H1 (cell line): ENCODE measurements at regions not wholly inside any gene's neighbourhood (a gene's known extent, or its start where the extent isn't known, plus 50 kb on each side); places are given as distances from the start of the nearest gene placed in this dataset.
"Not testable (repeated sequence)": the region's sequence is repeated elsewhere in the genome, so short reads cannot be mapped to it uniquely, and the experiment has no call there.

ENCODE experiments used
- CTCF ChIA-PET: fragments of 300-600 bp; sonication (Branson Sonifier 250); formaldehyde crosslinking; loops from one replicate; lab custom pipeline; 2021; ENCODE audit not compliant: partially characterized antibody; lab: Charles Lee
- POLR2A ChIA-PET: fragments of 300-600 bp; sonication (Branson Sonifier 250); formaldehyde crosslinking; loops from one replicate; lab custom pipeline; 2021; ENCODE audit warnings: inconsistent platforms; ENCODE audit not compliant: partially characterized antibody; lab: Charles Lee
- DNase-seq, 2 experiments: peaks; one replicate each; pipeline versions ENCODE4 v3.0.0 to v3.0.0-alpha.2; 2010 to 2022; ENCODE audit warnings: low spot score in 2 of 2, low read depth in 1 of 2, mixed read lengths in 1 of 2
- FAIRE-seq: peaks from 2 replicates; lab custom pipeline; 2011; peaks lifted over from hg19 to GRCh38; lab: Jason Lieb, UNC
- H2AFZ ChIP-seq: 2 replicates; pipeline ENCODE4 v1.8.1; 2012; ENCODE audit warnings: low read length, inconsistent platforms
- H2AK5ac ChIP-seq: 2 replicates; pipeline ENCODE4 v1.6.1; 2013; ENCODE audit warnings: low read depth, low read length
- H2BK120ac ChIP-seq: replicated peaks from 2 replicates; pipeline ENCODE3; 2013; ENCODE audit warnings: low read depth, low read length, inconsistent platforms
- H2BK12ac ChIP-seq: 2 replicates; pipeline ENCODE4 v1.6.1; 2013; ENCODE audit warnings: low read depth, low read length
- H2BK15ac ChIP-seq: 2 replicates; pipeline ENCODE4 v1.6.1; 2013; ENCODE audit warnings: low read length
- H2BK20ac ChIP-seq: 2 replicates; pipeline ENCODE4 v1.6.1; 2013; ENCODE audit warnings: low read length
- H2BK5ac ChIP-seq: 2 replicates; pipeline ENCODE4 v1.6.1; 2013; ENCODE audit warnings: low read depth, low read length
- H3K14ac ChIP-seq: 2 replicates; pipeline ENCODE4 v1.6.1; 2013; ENCODE audit warnings: inconsistent platforms; ENCODE audit not compliant: insufficient read length
- H3K18ac ChIP-seq: 2 replicates; pipeline ENCODE4 v1.6.1; 2013; ENCODE audit warnings: low read length; ENCODE audit errors: extremely low read depth
- H3K23ac ChIP-seq: 2 replicates; pipeline ENCODE4 v1.6.1; 2013; ENCODE audit warnings: inconsistent platforms; ENCODE audit not compliant: insufficient read length
- H3K23me2 ChIP-seq: 2 replicates; pipeline ENCODE4 v1.6.1; 2013; ENCODE audit warnings: low read depth, low read length
- H3K27ac ChIP-seq: 2 replicates; pipeline ENCODE4 v1.6.1; 2011; ENCODE audit warnings: low read depth, low read length, inconsistent platforms
- H3K27me3 ChIP-seq, 4 experiments: replicated peaks in 1 of 4; 1 replicate in 1 of 4; 2 replicates in 3 of 4; pipeline versions ENCODE4 v1.6.1 to v1.8.1; 2011 to 2013; ENCODE audit warnings: low read length in 3 of 4, mild to moderate bottlenecking in 3 of 4, inconsistent platforms in 2 of 4, mixed read lengths in 2 of 4, moderate library complexity in 1 of 4; ENCODE audit not compliant: control insufficient read depth in 3 of 4, insufficient read depth in 3 of 4; ENCODE audit errors: extremely low read depth in 1 of 4
- H3K36me3 ChIP-seq, 4 experiments: 2 replicates each; pipeline versions ENCODE4 v1.6.1 to v1.8.1; 2011 to 2013; ENCODE audit warnings: mild to moderate bottlenecking in 4 of 4, low read length in 3 of 4, moderate library complexity in 2 of 4, control low read depth in 1 of 4, inconsistent platforms in 1 of 4; ENCODE audit not compliant: insufficient read depth in 4 of 4, control insufficient read depth in 2 of 4
- H3K4ac ChIP-seq: replicated peaks from 2 replicates; pipeline ENCODE3; 2013; ENCODE audit warnings: low read length, low read depth, mixed read lengths, inconsistent platforms; ENCODE audit not compliant: insufficient read length
- H3K4me1 ChIP-seq, 4 experiments: replicated peaks in 1 of 4; 1 replicate in 1 of 4; 2 replicates in 3 of 4; pipeline versions ENCODE4 v1.6.1 to v1.8.1; 2011 to 2013; ENCODE audit warnings: low read length in 3 of 4, inconsistent platforms in 2 of 4, mixed read lengths in 1 of 4; ENCODE audit not compliant: insufficient read depth in 4 of 4, control insufficient read depth in 3 of 4
- H3K4me2 ChIP-seq, 2 experiments: 2 replicates each; pipeline versions ENCODE4 v1.6.1 to v1.8.1; 2011 to 2013; ENCODE audit warnings: low read depth in 2 of 2, low read length in 2 of 2, control low read depth in 1 of 2, inconsistent platforms in 1 of 2, mild to moderate bottlenecking in 1 of 2; ENCODE audit not compliant: insufficient read depth in 1 of 2
- H3K4me3 ChIP-seq, 4 experiments: fragments of 200-600, 300-600 bp in 1 of 4; sonication (generic), shearing (Covaris generic), sonication (Bioruptor Twin) in 1 of 4; 2 replicates each; pipeline versions ENCODE4 v1.5.1 to v1.8.1; 2011 to 2016; ENCODE audit warnings: low read length in 4 of 4, low read depth in 3 of 4, control low read depth in 2 of 4, inconsistent platforms in 2 of 4, mild to moderate bottlenecking in 2 of 4, mixed read lengths in 1 of 4, moderate library complexity in 1 of 4; ENCODE audit not compliant: insufficient read depth in 2 of 4; ENCODE audit errors: extremely low read depth in 1 of 4
- H3K56ac ChIP-seq: replicated peaks from 2 replicates; pipeline ENCODE3; 2013; ENCODE audit warnings: low read depth, mild to moderate bottlenecking, mixed read lengths, low read length, inconsistent platforms; ENCODE audit not compliant: insufficient read length
- H3K79me1 ChIP-seq: 2 replicates; pipeline ENCODE4 v1.6.1; 2013; ENCODE audit warnings: low read depth, low read length, control low read depth
- H3K79me2 ChIP-seq, 2 experiments: 2 replicates each; pipeline versions ENCODE4 v1.6.1 to v1.8.1; 2012 to 2013; ENCODE audit warnings: low read length in 2 of 2, mild to moderate bottlenecking in 2 of 2, inconsistent platforms in 1 of 2; ENCODE audit not compliant: insufficient read depth in 2 of 2, control insufficient read depth in 1 of 2
- H3K9ac ChIP-seq, 4 experiments: replicated peaks in 1 of 4; 1 replicate in 1 of 4; 2 replicates in 3 of 4; pipeline versions ENCODE4 v1.6.1 to v1.8.1; 2011 to 2013; ENCODE audit warnings: low read depth in 3 of 4, low read length in 3 of 4, control low read depth in 2 of 4, mild to moderate bottlenecking in 2 of 4, moderate library complexity in 2 of 4, inconsistent platforms in 1 of 4; ENCODE audit errors: extremely low read depth in 1 of 4
- H3K9me3 ChIP-seq, 2 experiments: 2 replicates each; pipeline versions ENCODE4 v1.6.1 to v1.8.1; 2012 to 2013; ENCODE audit warnings: mild to moderate bottlenecking in 2 of 2, moderate library complexity in 2 of 2, control low read depth in 1 of 2, inconsistent platforms in 1 of 2, low read depth in 1 of 2, low read length in 1 of 2, mixed read lengths in 1 of 2; ENCODE audit not compliant: insufficient read depth in 2 of 2
- H4K20me1 ChIP-seq, 2 experiments: replicated peaks in 1 of 2; 2 replicates each; pipeline versions ENCODE3 to v1.8.1; 2011 to 2013; ENCODE audit warnings: inconsistent platforms in 2 of 2, low read length in 2 of 2, mild to moderate bottlenecking in 1 of 2; ENCODE audit not compliant: insufficient read depth in 2 of 2, control insufficient read depth in 1 of 2
- H4K5ac ChIP-seq: 2 replicates; pipeline ENCODE4 v1.6.1; 2013; ENCODE audit warnings: low read length, low read depth, mixed read lengths, inconsistent platforms; ENCODE audit not compliant: insufficient read length
- H4K8ac ChIP-seq: 2 replicates; pipeline ENCODE4 v1.8.0; 2013; ENCODE audit warnings: mild to moderate bottlenecking, moderate library complexity, low read length, inconsistent platforms; ENCODE audit not compliant: insufficient read depth; ENCODE audit errors: extremely low read depth
- H4K91ac ChIP-seq: replicated peaks from 2 replicates; pipeline ENCODE3; 2013; ENCODE audit warnings: low read length, mixed read lengths, inconsistent platforms; ENCODE audit not compliant: insufficient read length
- WGBS, 2 experiments: shearing (Covaris generic) in 1 of 2; methylation state at CpG; one replicate each; pipeline versions ENCODE4 v1.1.6 to v1.1.7; 2013 to 2015; ENCODE audit warnings: low lambda C conversion rate in 2 of 2, mixed read lengths in 2 of 2, inconsistent platforms in 1 of 2, low coverage in 1 of 2, missing lambda C conversion rate in 1 of 2; ENCODE audit not compliant: insufficient replicate concordance in 2 of 2, insufficient coverage in 1 of 2, insufficient read length in 1 of 2; ENCODE audit errors: extremely low coverage in 1 of 2, missing lambda C conversion rate in 1 of 2; 5-methylcytosine and 5-hydroxymethylcytosine counted together

DNA sequence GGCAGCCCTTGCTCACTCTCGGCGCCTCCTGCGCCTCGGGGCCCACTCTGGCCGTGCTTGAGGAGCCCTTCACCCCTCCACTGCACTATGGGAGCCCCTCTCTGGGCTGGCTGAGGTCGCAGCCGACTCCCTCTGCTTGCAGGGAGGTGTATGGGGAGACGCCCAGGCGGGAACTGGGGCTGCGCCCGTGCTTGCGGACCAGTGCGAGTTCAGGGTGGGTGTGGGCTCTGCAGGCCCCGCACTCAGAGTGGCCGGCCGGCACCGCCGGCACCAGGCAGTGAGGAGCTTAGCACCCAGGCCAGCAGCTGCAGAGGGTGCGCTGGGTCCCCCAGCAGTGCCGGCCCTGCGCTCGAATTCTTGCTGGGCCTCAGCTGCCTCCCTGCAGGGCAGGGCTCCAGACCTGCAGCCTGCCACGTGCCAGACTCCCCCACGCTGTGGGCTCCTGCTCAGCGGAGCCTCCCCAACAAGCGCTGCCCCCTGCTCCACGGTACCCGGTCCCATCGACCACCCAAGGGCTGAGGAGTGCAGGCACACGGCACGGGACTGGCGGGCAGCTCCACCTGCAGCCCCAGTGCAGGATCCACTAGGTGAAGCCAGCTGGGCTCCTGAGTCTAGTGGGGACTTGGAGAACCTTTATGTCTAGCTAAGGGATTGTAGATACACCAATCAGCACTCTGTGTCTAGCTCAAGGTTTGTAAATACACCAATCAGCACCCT is 54.0 kb upstream of the WWC2 start:
- 94% methylated on average over 31 of the region's 32 CpGs; no CpG with 5 or more reads in 1 of the 2 experiments for WGBS, 2 experiments
- H2AK5ac ChIP-seq, H3K23me2 ChIP-seq, DNase-seq, H3K27ac ChIP-seq, H4K5ac ChIP-seq, H4K20me1 ChIP-seq, POLR2A ChIA-PET, H3K9ac ChIP-seq, H2BK15ac ChIP-seq, H3K27me3 ChIP-seq, H4K91ac ChIP-seq, H3K56ac ChIP-seq, H2BK5ac ChIP-seq, H3K36me3 ChIP-seq, H2BK12ac ChIP-seq, H3K4me2 ChIP-seq, H4K8ac ChIP-seq, H3K23ac ChIP-seq, H3K4ac ChIP-seq, H3K9me3 ChIP-seq, H3K14ac ChIP-seq, H2BK20ac ChIP-seq, H3K18ac ChIP-seq, FAIRE-seq, H3K4me3 ChIP-seq, H2BK120ac ChIP-seq, H2AFZ ChIP-seq, H3K4me1 ChIP-seq, H3K79me2 ChIP-seq, H3K79me1 ChIP-seq: not testable (repeated sequence)
- CTCF ChIA-PET = interaction anchor here (0.6 to 1.9 kb wide), 7 partner anchors 13 to 217 kb away, joined by 3 to 6 read pairs (median 3); no protein-coding TSS in a partner anchor
